Fibroblast of lung (primary cell): ENCODE measurements at regions not wholly inside any gene's neighbourhood (a gene's known extent, or its start where the extent isn't known, plus 50 kb on each side); places are given as distances from the start of the nearest gene placed in this dataset.

Experiments used
- EZH2 ChIP-seq: IDR thresholded peaks from 2 replicates; pipeline ENCODE4 v1.5.1; 2012; ENCODE audit warnings: low read length, control low read depth, mild to moderate bottlenecking; ENCODE audit errors: missing control alignments
- TF ChIP-seq, protein P1 (sequence below), 2 donors: IDR thresholded peaks in 1 of 2; conservative IDR thresholded peaks in 1 of 2; 1 replicate in 1 of 2; 2 replicates in 1 of 2; pipeline ENCODE4 v1.5.1; 2011 to 2012; ENCODE audit warnings: low read length in 2 of 2, control low read depth in 1 of 2, inconsistent platforms in 1 of 2, low read depth in 1 of 2, mild to moderate bottlenecking in 1 of 2

DNA sequence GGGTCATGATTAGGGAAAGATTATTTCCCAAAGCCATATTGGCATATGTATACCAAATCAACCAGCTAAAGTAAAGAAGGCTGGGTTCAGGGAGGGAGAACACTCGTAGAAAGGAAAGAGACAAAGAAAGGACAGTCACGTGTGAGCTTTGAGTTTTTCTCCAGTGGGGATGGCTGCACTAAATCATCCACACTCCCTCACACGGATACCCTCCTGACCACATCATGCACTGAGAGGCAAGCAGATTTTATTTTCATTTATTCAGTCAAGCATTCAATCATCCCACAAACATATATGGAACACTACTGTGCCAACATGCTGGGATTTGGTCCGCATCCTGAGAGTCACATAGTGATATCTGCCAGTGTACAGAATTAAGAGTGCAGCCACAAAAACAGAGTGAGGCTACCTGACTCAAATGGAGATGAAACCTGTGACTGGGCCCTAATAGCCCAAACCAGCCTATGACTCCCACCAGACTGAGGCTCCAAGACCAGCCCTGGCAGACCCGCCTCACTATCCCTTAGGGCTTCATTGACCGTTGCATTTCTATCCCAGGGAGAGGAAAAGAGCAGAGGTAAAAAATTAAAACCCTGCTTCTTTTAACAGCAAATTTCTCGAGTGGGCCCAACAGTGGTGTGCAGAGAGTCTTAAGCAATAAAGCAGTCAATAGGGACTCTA is 155.9 kb downstream of the BARHL2 start:
- TF ChIP-seq, protein P1, sequence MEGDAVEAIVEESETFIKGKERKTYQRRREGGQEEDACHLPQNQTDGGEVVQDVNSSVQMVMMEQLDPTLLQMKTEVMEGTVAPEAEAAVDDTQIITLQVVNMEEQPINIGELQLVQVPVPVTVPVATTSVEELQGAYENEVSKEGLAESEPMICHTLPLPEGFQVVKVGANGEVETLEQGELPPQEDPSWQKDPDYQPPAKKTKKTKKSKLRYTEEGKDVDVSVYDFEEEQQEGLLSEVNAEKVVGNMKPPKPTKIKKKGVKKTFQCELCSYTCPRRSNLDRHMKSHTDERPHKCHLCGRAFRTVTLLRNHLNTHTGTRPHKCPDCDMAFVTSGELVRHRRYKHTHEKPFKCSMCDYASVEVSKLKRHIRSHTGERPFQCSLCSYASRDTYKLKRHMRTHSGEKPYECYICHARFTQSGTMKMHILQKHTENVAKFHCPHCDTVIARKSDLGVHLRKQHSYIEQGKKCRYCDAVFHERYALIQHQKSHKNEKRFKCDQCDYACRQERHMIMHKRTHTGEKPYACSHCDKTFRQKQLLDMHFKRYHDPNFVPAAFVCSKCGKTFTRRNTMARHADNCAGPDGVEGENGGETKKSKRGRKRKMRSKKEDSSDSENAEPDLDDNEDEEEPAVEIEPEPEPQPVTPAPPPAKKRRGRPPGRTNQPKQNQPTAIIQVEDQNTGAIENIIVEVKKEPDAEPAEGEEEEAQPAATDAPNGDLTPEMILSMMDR (conservative IDR thresholded peaks at IDR 0.05 in 1 of 2, IDR thresholded peaks at IDR 0.05 in 1 of 2; ENCODE audit: low read depth in 1 of 2, low read length in 2 of 2), result no peak
- TF ChIP-seq EZH2, result no peak
